ENCODE measurements at regions not wholly inside any gene's neighbourhood (a gene's known extent, or its start where the extent isn't known, plus 50 kb on each side); places are given as distances from the start of the nearest gene placed in this dataset.

DNA sequence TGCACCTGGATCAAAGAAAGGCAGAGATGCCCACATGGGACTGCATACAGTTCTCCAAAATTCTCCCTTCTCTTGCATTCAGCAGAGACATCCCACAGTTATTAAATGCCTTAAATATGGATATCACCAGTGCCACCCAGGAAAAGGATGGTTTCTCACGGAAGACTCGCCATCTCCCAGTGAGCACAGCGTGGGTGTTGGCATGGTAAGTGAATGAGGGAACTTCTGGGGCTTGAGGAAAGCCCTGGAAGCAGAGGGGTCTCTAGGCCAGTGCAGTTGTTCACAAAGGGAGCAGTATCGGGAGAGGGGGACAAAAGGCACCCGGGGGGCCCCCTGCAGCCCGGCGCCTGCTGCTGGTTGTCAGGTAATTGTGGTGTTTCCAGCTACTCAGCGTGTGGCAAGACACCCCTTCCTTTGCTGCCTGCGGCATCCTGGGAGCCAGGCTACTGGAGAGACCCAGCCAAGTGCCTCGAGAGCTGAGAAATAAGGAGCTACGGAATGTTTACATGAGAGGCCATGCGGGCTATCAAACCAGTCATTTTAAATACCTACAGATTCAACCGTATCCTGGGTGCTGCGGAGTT, 125.4 kb downstream of the PXDC1 start:
- FAIRE-seq: no peak
- TF ChIP-seq, protein P1, sequence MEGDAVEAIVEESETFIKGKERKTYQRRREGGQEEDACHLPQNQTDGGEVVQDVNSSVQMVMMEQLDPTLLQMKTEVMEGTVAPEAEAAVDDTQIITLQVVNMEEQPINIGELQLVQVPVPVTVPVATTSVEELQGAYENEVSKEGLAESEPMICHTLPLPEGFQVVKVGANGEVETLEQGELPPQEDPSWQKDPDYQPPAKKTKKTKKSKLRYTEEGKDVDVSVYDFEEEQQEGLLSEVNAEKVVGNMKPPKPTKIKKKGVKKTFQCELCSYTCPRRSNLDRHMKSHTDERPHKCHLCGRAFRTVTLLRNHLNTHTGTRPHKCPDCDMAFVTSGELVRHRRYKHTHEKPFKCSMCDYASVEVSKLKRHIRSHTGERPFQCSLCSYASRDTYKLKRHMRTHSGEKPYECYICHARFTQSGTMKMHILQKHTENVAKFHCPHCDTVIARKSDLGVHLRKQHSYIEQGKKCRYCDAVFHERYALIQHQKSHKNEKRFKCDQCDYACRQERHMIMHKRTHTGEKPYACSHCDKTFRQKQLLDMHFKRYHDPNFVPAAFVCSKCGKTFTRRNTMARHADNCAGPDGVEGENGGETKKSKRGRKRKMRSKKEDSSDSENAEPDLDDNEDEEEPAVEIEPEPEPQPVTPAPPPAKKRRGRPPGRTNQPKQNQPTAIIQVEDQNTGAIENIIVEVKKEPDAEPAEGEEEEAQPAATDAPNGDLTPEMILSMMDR (IDR thresholded peaks at IDR 0.05; ENCODE audit: insufficient read depth, low read length, severe bottlenecking): no peak
- Histone ChIP-seq H3K4me3 (ENCODE audit: low read depth, low read length) (no peak overlapping the region), H3K27me3 (ENCODE audit: control insufficient read depth, insufficient read depth, low read length) (peaks cover 9% of the 10 kb centered on the region), H3K36me3 (ENCODE audit: control insufficient read depth, insufficient read depth, low read length) (no peaks in the 10 kb centered on the region)
- DNase-seq (ENCODE audit: low read depth): no peak

DNA sequence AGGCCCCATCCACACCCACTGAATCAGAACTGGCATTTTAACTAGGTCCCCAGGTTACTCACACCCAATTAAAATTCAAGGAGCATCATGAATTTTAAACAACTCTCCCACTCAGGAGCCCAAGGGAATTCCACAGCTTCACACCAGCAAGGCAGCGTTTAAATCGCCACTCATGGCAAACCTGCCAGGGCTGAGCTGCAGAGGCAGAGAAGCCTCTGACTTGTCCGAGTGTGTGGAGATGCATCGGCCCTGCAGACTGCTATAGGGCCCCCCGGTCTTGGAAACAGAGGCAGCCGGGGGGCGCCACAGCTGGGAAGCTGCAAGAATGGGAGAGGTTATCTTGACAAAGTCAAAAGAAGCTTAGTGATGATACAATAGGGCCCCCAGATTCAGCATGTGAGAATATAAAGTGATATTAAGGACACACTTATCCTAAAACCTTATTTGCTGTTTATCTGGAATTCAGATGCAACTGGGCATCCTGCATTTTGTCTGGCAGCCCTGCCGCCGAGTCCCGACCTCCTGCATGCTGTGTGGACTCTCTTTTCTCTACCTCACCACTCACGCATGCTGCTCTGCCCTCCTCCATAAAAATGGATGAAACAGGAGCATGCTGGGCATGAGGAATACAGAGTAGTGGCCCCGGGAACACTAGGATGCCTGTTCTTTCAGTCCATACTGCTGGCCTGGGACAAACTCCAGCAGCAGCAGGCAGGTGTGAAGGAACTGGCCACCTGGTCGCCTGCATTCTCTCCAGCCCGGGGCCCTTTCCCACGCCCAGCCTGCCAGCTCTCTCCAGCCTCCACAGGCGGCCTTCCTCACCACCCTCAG, 126.1 kb downstream of the PXDC1 start:
- DNase-seq (ENCODE audit: low read depth) (no peak), FAIRE-seq (peak; percentile 60)
- H3K36me3 ChIP-seq (ENCODE audit: control insufficient read depth, insufficient read depth, low read length): no peaks in the 10 kb centered on the region
- H3K27me3 ChIP-seq (ENCODE audit: control insufficient read depth, insufficient read depth, low read length): peaks cover 9% of the 10 kb centered on the region
- TF ChIP-seq, protein P1 (IDR thresholded peaks at IDR 0.05; ENCODE audit: insufficient read depth, low read length, severe bottlenecking): no peak
- H3K4me3 ChIP-seq (ENCODE audit: low read depth, low read length): no peak overlapping the region

DNA sequence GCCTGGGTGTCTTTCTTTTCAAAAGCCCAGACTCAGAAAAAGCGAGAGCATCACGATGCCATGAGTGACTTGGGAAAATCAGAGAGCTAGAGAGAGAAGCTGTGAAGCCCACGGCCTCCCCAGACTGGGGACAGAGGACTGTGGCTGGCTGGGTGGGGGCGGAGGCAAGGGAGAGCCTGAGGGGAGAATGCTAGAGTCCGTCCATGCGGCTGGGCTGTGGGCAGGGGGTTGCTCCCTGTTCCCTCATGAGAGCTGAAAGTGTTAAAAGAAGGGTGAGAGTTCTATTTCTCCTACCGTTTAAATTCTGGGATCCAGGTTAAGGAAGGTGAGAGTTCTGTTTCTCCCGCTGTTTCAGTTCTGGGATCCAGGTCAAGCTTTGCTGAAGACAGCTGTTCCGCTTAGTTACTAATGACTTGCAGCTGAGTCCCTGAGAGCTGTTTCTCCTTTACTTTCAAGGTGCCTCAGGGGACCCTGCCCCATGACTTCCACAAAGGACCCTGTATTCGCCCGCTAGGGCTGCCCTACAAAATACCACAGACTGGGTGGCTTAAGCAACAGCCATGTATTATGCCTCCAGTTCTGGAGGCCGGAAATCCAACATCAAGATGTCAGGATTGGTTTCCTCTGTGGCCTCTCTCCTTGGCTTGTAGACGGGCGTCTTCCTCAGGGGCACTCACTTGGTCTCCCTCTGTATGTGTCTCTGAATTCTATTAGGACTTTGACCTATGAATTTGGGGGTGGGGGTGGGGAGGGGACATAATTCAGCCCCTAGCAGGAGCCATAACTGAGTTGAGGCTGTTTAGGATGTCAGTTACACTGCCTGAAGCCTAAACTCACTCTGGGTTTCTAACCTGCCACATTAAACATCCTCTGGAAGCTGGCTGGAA, 127.0 kb downstream of the PXDC1 start:
- no peak for FAIRE-seq
- no peak for DNase-seq (ENCODE audit: low read depth)
- H3K36me3 ChIP-seq (ENCODE audit: control insufficient read depth, insufficient read depth, low read length): no peaks in the 10 kb centered on the region
- TF ChIP-seq, protein P1 (IDR thresholded peaks at IDR 0.05; ENCODE audit: insufficient read depth, low read length, severe bottlenecking): no peak
- no peak overlapping the region for H3K4me3 ChIP-seq (ENCODE audit: low read depth, low read length)
- H3K27me3 ChIP-seq (ENCODE audit: control insufficient read depth, insufficient read depth, low read length): peaks cover 8% of the 10 kb centered on the region

DNA sequence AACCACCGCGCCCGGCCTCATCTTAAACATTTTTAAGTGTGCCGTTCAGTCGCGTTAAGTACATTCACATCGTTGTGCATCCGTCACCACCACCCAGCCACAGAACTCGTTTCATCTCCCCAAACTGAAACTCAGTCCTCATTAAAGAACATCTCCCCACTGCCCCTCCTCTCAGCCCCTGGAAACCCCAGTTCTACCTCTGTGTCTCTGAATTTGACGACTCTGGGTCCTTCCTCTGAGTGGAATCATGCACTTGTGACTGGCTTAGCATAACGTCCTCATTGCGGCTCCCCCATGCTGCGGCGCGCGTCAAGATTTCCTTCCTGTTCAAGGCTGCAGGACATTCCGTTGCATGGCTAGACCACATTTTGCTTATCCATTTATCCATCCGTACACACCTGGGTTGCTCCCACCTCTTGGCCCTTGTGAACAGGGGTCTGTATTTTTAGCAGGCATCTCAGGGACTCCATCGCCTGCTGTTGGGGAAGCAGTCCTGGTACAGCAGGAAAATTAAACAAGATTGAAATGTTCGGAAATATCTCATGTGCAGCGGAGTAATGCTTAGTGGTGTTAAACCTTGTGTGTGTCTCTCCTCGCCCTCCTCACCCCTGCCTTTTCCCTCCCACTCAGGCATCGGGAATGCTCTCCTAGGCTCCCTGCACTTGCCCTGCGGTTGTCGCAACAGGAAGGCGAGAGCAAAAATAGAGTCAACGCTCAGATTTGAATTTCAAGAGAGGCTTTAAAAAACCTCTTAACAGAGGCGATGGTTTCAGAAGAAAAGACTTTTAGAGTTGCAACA, 127.9 kb downstream of the PXDC1 start:
- DNase-seq (ENCODE audit: low read depth) (no peak), FAIRE-seq (no peak)
- peaks cover 8% of the 10 kb centered on the region for H3K27me3 ChIP-seq (ENCODE audit: control insufficient read depth, insufficient read depth, low read length)
- no peak overlapping the region for H3K4me3 ChIP-seq (ENCODE audit: low read depth, low read length)
- no peaks in the 10 kb centered on the region for H3K36me3 ChIP-seq (ENCODE audit: control insufficient read depth, insufficient read depth, low read length)
- TF ChIP-seq, protein P1 (IDR thresholded peaks at IDR 0.05; ENCODE audit: insufficient read depth, low read length, severe bottlenecking): no peak

DNA sequence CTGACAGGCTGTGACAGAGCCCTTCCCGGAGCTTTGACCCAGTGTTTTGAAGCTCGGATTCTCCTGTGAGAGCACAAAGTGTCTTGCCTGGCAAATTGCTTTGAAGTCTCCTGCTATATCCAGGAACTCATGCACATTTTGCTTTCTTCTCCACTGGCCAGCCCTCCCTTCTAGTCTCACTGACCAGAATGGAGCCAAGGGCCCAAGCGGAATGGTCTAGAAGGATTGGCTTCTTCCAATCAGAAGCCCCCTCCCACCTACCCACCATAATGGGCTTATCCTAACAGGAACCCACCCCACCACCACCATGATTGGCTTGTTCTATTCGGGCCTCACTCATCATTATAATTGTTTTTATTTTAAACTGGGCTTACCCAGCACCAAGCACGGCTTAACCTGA, 130.1 kb downstream of the PXDC1 start:
- H3K36me3 ChIP-seq (ENCODE audit: control insufficient read depth, insufficient read depth, low read length): no peaks in the 10 kb centered on the region
- TF ChIP-seq, protein P1 (IDR thresholded peaks at IDR 0.05; ENCODE audit: insufficient read depth, low read length, severe bottlenecking): no peak
- FAIRE-seq: no peak
- H3K4me3 ChIP-seq (ENCODE audit: low read depth, low read length): no peak overlapping the region
- peaks cover 5% of the 10 kb centered on the region for H3K27me3 ChIP-seq (ENCODE audit: control insufficient read depth, insufficient read depth, low read length)
- DNase-seq (ENCODE audit: low read depth): no peak

All from bronchial epithelial cell (primary cell).